SK-N-SH (cell line): ENCODE measurements at regions not wholly inside any gene's neighbourhood (a gene's known extent, or its start where the extent isn't known, plus 50 kb on each side); places are given as distances from the start of the nearest gene placed in this dataset.

Source experiments
- CTCF ChIA-PET: fragments of 300-600, 350-600 bp; formaldehyde crosslinking; extraction: SDS; loops from one replicate; lab custom pipeline; 2021; lab: Yijun Ruan, JAX
- POLR2A ChIA-PET: fragments of 350-600 bp; sonication (Branson Sonifier 250); formaldehyde crosslinking; extraction: SDS; loops from one replicate; lab custom pipeline; 2020; ENCODE audit warnings: antibody characterized with exemption, inconsistent platforms; lab: Yijun Ruan, JAX
- DNase-seq: peaks from one replicate; pipeline ENCODE4 v3.0.0; 2012
- H2AFZ ChIP-seq: fragments of 200-600 bp; sonication (generic); 2 replicates; pipeline ENCODE4 v1.8.1; 2016; ENCODE audit warnings: antibody characterized with exemption, mild to moderate bottlenecking, low read depth
- H3F3A ChIP-seq: fragments of 200-600 bp; sonication (generic); replicated peaks from 2 replicates; pipeline ENCODE3; 2016; ENCODE audit warnings: antibody characterized with exemption, mild to moderate bottlenecking; ENCODE audit not compliant: insufficient read depth
- H3K27ac ChIP-seq, 2 experiments: fragments of 200-500 bp in 1 of 2; fragments of 200-600 bp in 1 of 2; sonication (Bioruptor generic) in 1 of 2; sonication (generic), shearing (Covaris generic) in 1 of 2; 2 replicates each; pipeline versions ENCODE4 v1.5.1 to v1.6.1; 2014 to 2016; ENCODE audit warnings: low read depth in 2 of 2, inconsistent platforms in 1 of 2, low read length in 1 of 2, mild to moderate bottlenecking in 1 of 2, mixed read lengths in 1 of 2
- H3K27me3 ChIP-seq: fragments of 200-600 bp; sonication (generic), shearing (Covaris generic); 2 replicates; pipeline ENCODE4 v1.6.1; 2016; ENCODE audit warnings: mixed run types; ENCODE audit not compliant: insufficient read depth
- H3K36me3 ChIP-seq, 2 experiments: fragments of 200-500 bp in 1 of 2; fragments of 200-600 bp in 1 of 2; sonication (Bioruptor generic) in 1 of 2; sonication (generic) in 1 of 2; replicated peaks in 1 of 2; 2 replicates each; pipeline versions ENCODE3 to v1.5.1; 2014 to 2016; ENCODE audit warnings: low read length in 1 of 2, mild to moderate bottlenecking in 1 of 2; ENCODE audit not compliant: insufficient read depth in 2 of 2, control insufficient read depth in 1 of 2
- H3K4me1 ChIP-seq, 2 experiments: fragments of 200-500 bp in 1 of 2; fragments of 200-600 bp in 1 of 2; sonication (Bioruptor generic) in 1 of 2; sonication (generic), shearing (Covaris generic) in 1 of 2; 2 replicates each; pipeline versions ENCODE4 v1.5.1 to v1.6.1; 2014 to 2016; ENCODE audit warnings: low read depth in 1 of 2, low read length in 1 of 2, mixed run types in 1 of 2; ENCODE audit not compliant: insufficient read depth in 2 of 2, control insufficient read depth in 1 of 2
- H3K4me2 ChIP-seq: fragments of 200-600 bp; sonication (generic), shearing (Covaris generic); 2 replicates; pipeline ENCODE4 v1.6.1; 2017; ENCODE audit warnings: mixed run types
- H3K4me3 ChIP-seq, 2 experiments: fragments of 200-500 bp in 1 of 2; fragments of 200-600 bp in 1 of 2; sonication (Bioruptor generic) in 1 of 2; sonication (generic), shearing (Covaris generic) in 1 of 2; 2 replicates each; pipeline versions ENCODE4 v1.5.1 to v1.8.1; 2014 to 2016; ENCODE audit warnings: low read depth in 2 of 2, inconsistent platforms in 1 of 2, low read length in 1 of 2, mild to moderate bottlenecking in 1 of 2, mixed read lengths in 1 of 2, moderate library complexity in 1 of 2
- H3K79me2 ChIP-seq: fragments of 200-600 bp; sonication (generic); 2 replicates; pipeline ENCODE4 v1.8.1; 2017; ENCODE audit warnings: mild to moderate bottlenecking; ENCODE audit not compliant: insufficient read depth
- H3K9ac ChIP-seq: fragments of 200-600 bp; sonication (generic); 2 replicates; pipeline ENCODE4 v1.6.1; 2017; ENCODE audit warnings: mixed run types
- H3K9me2 ChIP-seq: fragments of 200-600 bp; sonication (generic); 2 replicates; pipeline ENCODE4 v1.6.1; 2017; ENCODE audit warnings: mixed run types
- H3K9me3 ChIP-seq: fragments of 200-600 bp; sonication (generic); 2 replicates; pipeline ENCODE4 v1.6.1; 2017; ENCODE audit warnings: mixed run types, mild to moderate bottlenecking, moderate library complexity
- H4K20me1 ChIP-seq: fragments of 200-600 bp; sonication (generic); 2 replicates; pipeline ENCODE4 v1.6.1; 2017; ENCODE audit warnings: mild to moderate bottlenecking, mixed run types; ENCODE audit not compliant: insufficient read depth
- ELF1 ChIP-seq: IDR thresholded peaks from 2 replicates; pipeline ENCODE4 v1.4.0; 2012
- FOSL2 ChIP-seq: IDR thresholded peaks from 2 replicates; pipeline ENCODE4 v1.4.0; 2012; ENCODE audit warnings: low read depth, mild to moderate bottlenecking, moderate library complexity, borderline replicate concordance
- GABPA ChIP-seq: IDR thresholded peaks from 2 replicates; pipeline ENCODE4 v1.4.0; 2012; ENCODE audit warnings: low read depth, mild to moderate bottlenecking
- GATA2 ChIP-seq: sonication (generic); formaldehyde crosslinking; IDR thresholded peaks from 2 replicates; pipeline ENCODE4 v1.5.0; 2020; ENCODE audit warnings: mild to moderate bottlenecking, missing genetic modification reagents
- JUND ChIP-seq: IDR thresholded peaks from 2 replicates; pipeline ENCODE4 v1.4.0; 2012
- MEF2A ChIP-seq: IDR thresholded peaks from 2 replicates; pipeline ENCODE4 v1.4.0; 2012; ENCODE audit warnings: low read depth, borderline replicate concordance
- MXI1 ChIP-seq: IDR thresholded peaks from 2 replicates; pipeline ENCODE4 v1.6.1; 2012; ENCODE audit warnings: mild to moderate bottlenecking, low read depth, low read length, improper control_type of control experiment
- NRF1 ChIP-seq: IDR thresholded peaks from 2 replicates; pipeline ENCODE4 v1.6.1; 2012; ENCODE audit warnings: low read depth, mild to moderate bottlenecking, low read length
- RAD21 ChIP-seq: IDR thresholded peaks from 2 replicates; pipeline ENCODE4 v1.6.1; 2012; ENCODE audit warnings: mild to moderate bottlenecking, low read length
- RFX5 ChIP-seq: IDR thresholded peaks from 2 replicates; pipeline ENCODE4 v1.6.1; 2012; ENCODE audit warnings: mild to moderate bottlenecking, improper control_type of control experiment, low read length
- TAF1 ChIP-seq: IDR thresholded peaks from 2 replicates; pipeline ENCODE4 v1.6.1; 2012; ENCODE audit warnings: low read depth, mild to moderate bottlenecking, low read length, moderate library complexity, borderline replicate concordance
- WGBS: methylation state at CpG from one replicate; pipeline ENCODE4 v1.1.6; 2017; ENCODE audit warnings: low lambda C conversion rate; 5-methylcytosine and 5-hydroxymethylcytosine counted together
- TF ChIP-seq, protein P1 (sequence below): IDR thresholded peaks from 2 replicates; pipeline ENCODE4 v1.4.0; 2012; ENCODE audit warnings: low read depth
- TF ChIP-seq, protein P2 (sequence below): IDR thresholded peaks from 2 replicates; pipeline ENCODE4 v1.6.1; 2012; ENCODE audit warnings: mild to moderate bottlenecking, low read depth, low read length, moderate library complexity
- TF ChIP-seq, protein P3 (sequence below): IDR thresholded peaks from 2 replicates; pipeline ENCODE4; 2012
- TF ChIP-seq, protein P4 (sequence below): fragments of 150-350 bp; IDR thresholded peaks from 2 replicates; pipeline ENCODE4 v1.6.1; 2017; ENCODE audit warnings: antibody characterized with exemption, low read length, low read depth, borderline replicate concordance

DNA sequence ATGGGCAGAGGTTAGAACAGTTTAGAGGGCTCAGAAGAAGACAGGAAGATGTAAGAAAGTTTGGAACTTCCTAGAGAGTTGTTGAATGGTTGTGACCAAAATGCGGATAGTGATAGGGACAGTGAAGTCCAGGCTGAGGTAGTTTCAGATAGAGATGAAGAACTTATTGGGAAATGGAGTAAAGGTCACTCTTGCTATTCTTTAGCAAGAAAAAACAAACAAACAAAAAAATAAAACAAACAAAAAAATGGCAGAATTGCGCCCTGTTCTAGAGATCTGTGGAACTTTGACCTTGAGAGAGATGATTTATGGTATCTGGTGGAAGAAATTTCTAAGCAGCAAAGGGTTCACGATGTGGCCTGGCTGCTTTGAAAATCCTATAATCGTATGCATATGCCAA is 185.1 kb upstream of the SFRP2 start:
- no peak overlapping the region for H3K27ac ChIP-seq
- no peaks in the 10 kb centered on the region for H3K36me3 ChIP-seq
- no peak overlapping the region for H3K9ac ChIP-seq
- no peaks in the 10 kb centered on the region for H3K9me2 ChIP-seq
- WGBS = 4% methylated on average over 4 of the region's 4 CpGs
- no peak overlapping the region for H2AFZ ChIP-seq
- no peaks in the 10 kb centered on the region for H3K27me3 ChIP-seq
- no peak overlapping the region for H3K4me2 ChIP-seq
- no peak for DNase-seq
- ChIA-PET POLR2A (no interaction called here), CTCF (no interaction called here)
- no peaks in the 10 kb centered on the region for H3K9me3 ChIP-seq
- TF ChIP-seq, protein P1, sequence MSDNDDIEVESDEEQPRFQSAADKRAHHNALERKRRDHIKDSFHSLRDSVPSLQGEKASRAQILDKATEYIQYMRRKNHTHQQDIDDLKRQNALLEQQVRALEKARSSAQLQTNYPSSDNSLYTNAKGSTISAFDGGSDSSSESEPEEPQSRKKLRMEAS = no peak
- no peak for TF ChIP-seq ELF1
- TF ChIP-seq, protein P2, sequence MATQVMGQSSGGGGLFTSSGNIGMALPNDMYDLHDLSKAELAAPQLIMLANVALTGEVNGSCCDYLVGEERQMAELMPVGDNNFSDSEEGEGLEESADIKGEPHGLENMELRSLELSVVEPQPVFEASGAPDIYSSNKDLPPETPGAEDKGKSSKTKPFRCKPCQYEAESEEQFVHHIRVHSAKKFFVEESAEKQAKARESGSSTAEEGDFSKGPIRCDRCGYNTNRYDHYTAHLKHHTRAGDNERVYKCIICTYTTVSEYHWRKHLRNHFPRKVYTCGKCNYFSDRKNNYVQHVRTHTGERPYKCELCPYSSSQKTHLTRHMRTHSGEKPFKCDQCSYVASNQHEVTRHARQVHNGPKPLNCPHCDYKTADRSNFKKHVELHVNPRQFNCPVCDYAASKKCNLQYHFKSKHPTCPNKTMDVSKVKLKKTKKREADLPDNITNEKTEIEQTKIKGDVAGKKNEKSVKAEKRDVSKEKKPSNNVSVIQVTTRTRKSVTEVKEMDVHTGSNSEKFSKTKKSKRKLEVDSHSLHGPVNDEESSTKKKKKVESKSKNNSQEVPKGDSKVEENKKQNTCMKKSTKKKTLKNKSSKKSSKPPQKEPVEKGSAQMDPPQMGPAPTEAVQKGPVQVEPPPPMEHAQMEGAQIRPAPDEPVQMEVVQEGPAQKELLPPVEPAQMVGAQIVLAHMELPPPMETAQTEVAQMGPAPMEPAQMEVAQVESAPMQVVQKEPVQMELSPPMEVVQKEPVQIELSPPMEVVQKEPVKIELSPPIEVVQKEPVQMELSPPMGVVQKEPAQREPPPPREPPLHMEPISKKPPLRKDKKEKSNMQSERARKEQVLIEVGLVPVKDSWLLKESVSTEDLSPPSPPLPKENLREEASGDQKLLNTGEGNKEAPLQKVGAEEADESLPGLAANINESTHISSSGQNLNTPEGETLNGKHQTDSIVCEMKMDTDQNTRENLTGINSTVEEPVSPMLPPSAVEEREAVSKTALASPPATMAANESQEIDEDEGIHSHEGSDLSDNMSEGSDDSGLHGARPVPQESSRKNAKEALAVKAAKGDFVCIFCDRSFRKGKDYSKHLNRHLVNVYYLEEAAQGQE = no peak
- no peak for TF ChIP-seq TAF1
- TF ChIP-seq FOSL2 = no peak
- no peak for TF ChIP-seq MEF2A
- TF ChIP-seq MXI1 = no peak
- TF ChIP-seq, protein P3, sequence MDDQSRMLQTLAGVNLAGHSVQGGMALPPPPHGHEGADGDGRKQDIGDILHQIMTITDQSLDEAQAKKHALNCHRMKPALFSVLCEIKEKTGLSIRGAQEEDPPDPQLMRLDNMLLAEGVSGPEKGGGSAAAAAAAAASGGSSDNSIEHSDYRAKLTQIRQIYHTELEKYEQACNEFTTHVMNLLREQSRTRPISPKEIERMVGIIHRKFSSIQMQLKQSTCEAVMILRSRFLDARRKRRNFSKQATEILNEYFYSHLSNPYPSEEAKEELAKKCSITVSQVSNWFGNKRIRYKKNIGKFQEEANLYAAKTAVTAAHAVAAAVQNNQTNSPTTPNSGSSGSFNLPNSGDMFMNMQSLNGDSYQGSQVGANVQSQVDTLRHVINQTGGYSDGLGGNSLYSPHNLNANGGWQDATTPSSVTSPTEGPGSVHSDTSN = no peak
- no peak for TF ChIP-seq GABPA
- TF ChIP-seq NRF1 = no peak
- TF ChIP-seq GATA2 (CRISPR knock-in tag) = no peak
- no peak overlapping the region for H3K4me3 ChIP-seq
- no peaks in the 10 kb centered on the region for H4K20me1 ChIP-seq
- no peaks in the 10 kb centered on the region for H3K4me1 ChIP-seq
- H3F3A ChIP-seq = no peaks in the 10 kb centered on the region
- H3K79me2 ChIP-seq = no peaks in the 10 kb centered on the region

DNA sequence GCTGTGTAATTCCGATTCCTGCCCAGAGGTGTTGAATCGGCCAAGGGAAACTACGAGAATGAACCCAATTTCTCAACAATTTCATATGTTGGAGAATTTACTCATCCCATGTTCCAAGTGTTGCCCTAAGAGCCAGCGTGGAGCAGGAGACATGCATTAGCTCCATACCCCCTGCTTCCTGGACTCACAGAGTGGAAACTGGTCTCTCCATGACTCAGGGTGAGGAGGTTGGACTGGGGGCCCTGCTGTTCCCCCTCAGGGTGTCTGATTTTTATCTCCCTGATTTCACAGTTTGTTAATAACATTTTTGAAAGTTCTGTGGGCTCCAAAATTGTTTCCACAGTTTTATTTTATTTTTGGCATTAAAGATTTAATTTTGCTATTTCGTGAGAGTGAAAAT is 183.0 kb upstream of the SFRP2 start:
- H3K4me3 ChIP-seq = no peak overlapping the region
- TF ChIP-seq, protein P4, sequence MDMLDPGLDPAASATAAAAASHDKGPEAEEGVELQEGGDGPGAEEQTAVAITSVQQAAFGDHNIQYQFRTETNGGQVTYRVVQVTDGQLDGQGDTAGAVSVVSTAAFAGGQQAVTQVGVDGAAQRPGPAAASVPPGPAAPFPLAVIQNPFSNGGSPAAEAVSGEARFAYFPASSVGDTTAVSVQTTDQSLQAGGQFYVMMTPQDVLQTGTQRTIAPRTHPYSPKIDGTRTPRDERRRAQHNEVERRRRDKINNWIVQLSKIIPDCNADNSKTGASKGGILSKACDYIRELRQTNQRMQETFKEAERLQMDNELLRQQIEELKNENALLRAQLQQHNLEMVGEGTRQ = no peak
- TF ChIP-seq NRF1 = no peak
- no peak for TF ChIP-seq JUND
- TF ChIP-seq RAD21 = no peak
- no peak for TF ChIP-seq RFX5
- no peaks in the 10 kb centered on the region for H4K20me1 ChIP-seq
- ChIA-PET CTCF (no interaction called here), POLR2A (no interaction called here)
- H3K27ac ChIP-seq = no peak overlapping the region
- no peak overlapping the region for H3K4me2 ChIP-seq
- DNase-seq = no peak
- H3K9ac ChIP-seq = no peak overlapping the region
- H3K36me3 ChIP-seq = no peaks in the 10 kb centered on the region
- H3K27me3 ChIP-seq = no peaks in the 10 kb centered on the region; the same call in 1 of the 2 replicates
- no peaks in the 10 kb centered on the region for H3K9me2 ChIP-seq
- H3K9me3 ChIP-seq = no peaks in the 10 kb centered on the region
- 6% methylated on average over 5 of the region's 5 CpGs for WGBS
- H2AFZ ChIP-seq = no peak overlapping the region
- H3K79me2 ChIP-seq = no peaks in the 10 kb centered on the region
- H3F3A ChIP-seq = no peaks in the 10 kb centered on the region
- no peaks in the 10 kb centered on the region for H3K4me1 ChIP-seq
